Keratinocyte (primary cell): ENCODE measurements at regions not wholly inside any gene's neighbourhood (a gene's known extent, or its start where the extent isn't known, plus 50 kb on each side); places are given as distances from the start of the nearest gene placed in this dataset.

Experiments
- DNase-seq: peaks from one replicate; pipeline ENCODE4 v3.0.0-alpha.2; 2011; ENCODE audit warnings: low read depth, missing footprints, low spot score
- FAIRE-seq: peaks from 2 replicates; lab custom pipeline; 2011; peaks lifted over from hg19 to GRCh38; lab: Jason Lieb, UNC
- H2AFZ ChIP-seq: 2 replicates; pipeline ENCODE4 v1.6.0; 2012; ENCODE audit warnings: low read length, control low read depth, inconsistent platforms; ENCODE audit not compliant: control insufficient read depth
- H3K27ac ChIP-seq: 2 replicates; pipeline ENCODE4 v1.5.1; 2011; ENCODE audit warnings: low read length; ENCODE audit not compliant: control insufficient read depth, insufficient read depth
- H3K27me3 ChIP-seq: 3 replicates; pipeline ENCODE4 v1.6.0; 2011; ENCODE audit warnings: low read length; ENCODE audit not compliant: control insufficient read depth, insufficient read depth; ENCODE audit errors: extremely low read depth
- H3K36me3 ChIP-seq, 2 experiments: 2 replicates in 1 of 2; 3 replicates in 1 of 2; pipeline ENCODE4 v1.5.1; 2011; ENCODE audit warnings: low read length in 2 of 2, mild to moderate bottlenecking in 1 of 2; ENCODE audit not compliant: control insufficient read depth in 2 of 2, insufficient read depth in 2 of 2; ENCODE audit errors: extremely low read depth in 1 of 2
- H3K4me1 ChIP-seq: 3 replicates; pipeline ENCODE4 v1.5.1; 2011; ENCODE audit warnings: low read length; ENCODE audit not compliant: control insufficient read depth, insufficient read depth; ENCODE audit errors: extremely low read depth
- H3K4me2 ChIP-seq: 3 replicates; pipeline ENCODE4 v1.6.0; 2011; ENCODE audit warnings: low read depth, low read length; ENCODE audit not compliant: control insufficient read depth, insufficient read depth; ENCODE audit errors: extremely low read depth
- H3K4me3 ChIP-seq, 3 experiments: fragments of 200-600 bp in 1 of 3; sonication (generic) in 1 of 3; 2 replicates in 2 of 3; 3 replicates in 1 of 3; pipeline ENCODE4 v1.5.1; 2011 to 2016; ENCODE audit warnings: low read length in 3 of 3, mild to moderate bottlenecking in 3 of 3, control low read depth in 2 of 3, inconsistent platforms in 1 of 3, low read depth in 1 of 3, mixed read lengths in 1 of 3, mixed run types in 1 of 3, moderate library complexity in 1 of 3; ENCODE audit not compliant: control insufficient read depth in 2 of 3, insufficient read depth in 2 of 3; ENCODE audit errors: extremely low read depth in 1 of 3
- H3K79me2 ChIP-seq: 2 replicates; pipeline ENCODE4 v1.6.0; 2012; ENCODE audit warnings: low read length; ENCODE audit not compliant: control insufficient read depth, insufficient read depth
- H3K9ac ChIP-seq: 3 replicates; pipeline ENCODE4 v1.6.0; 2011; ENCODE audit warnings: low read length; ENCODE audit not compliant: control insufficient read depth, insufficient read depth; ENCODE audit errors: extremely low read depth
- H3K9me1 ChIP-seq: 3 replicates; pipeline ENCODE4 v1.6.0; 2011; ENCODE audit warnings: low read length; ENCODE audit not compliant: control insufficient read depth, insufficient read depth; ENCODE audit errors: extremely low read depth
- H3K9me3 ChIP-seq: 2 replicates; pipeline ENCODE4 v1.5.1; 2012; ENCODE audit warnings: low read depth, low read length; ENCODE audit not compliant: control insufficient read depth
- H4K20me1 ChIP-seq: 3 replicates; pipeline ENCODE4 v1.6.0; 2011; ENCODE audit warnings: low read length; ENCODE audit not compliant: control insufficient read depth, insufficient read depth; ENCODE audit errors: extremely low read depth
- EZH2 ChIP-seq: IDR thresholded peaks from one replicate; pipeline ENCODE4 v1.6.1; 2012; ENCODE audit warnings: inconsistent platforms, mild to moderate bottlenecking, low read length, moderate library complexity
- dilution Hi-C: fragments of 300-500 bp; cut with MboI; formaldehyde crosslinking; loops from one replicate; pipeline ENCODE4 v1.7.0; 2020; ENCODE audit warnings: low sequenced_read_pairs; ENCODE audit not compliant: extremely low pct_ligation_motif_present
- TF ChIP-seq, protein P1 (sequence below), 3 experiments: IDR thresholded peaks in 1 of 3; conservative IDR thresholded peaks in 1 of 3; optimal IDR thresholded peaks in 1 of 3; 2 replicates in 2 of 3; 3 replicates in 1 of 3; pipeline versions ENCODE3 to v1.5.1; 2011; ENCODE audit warnings: low read length in 3 of 3, mild to moderate bottlenecking in 3 of 3, moderate library complexity in 2 of 3, control low read depth in 1 of 3, inconsistent platforms in 1 of 3; ENCODE audit not compliant: insufficient read depth in 2 of 3; ENCODE audit errors: extremely low read depth in 1 of 3

DNA sequence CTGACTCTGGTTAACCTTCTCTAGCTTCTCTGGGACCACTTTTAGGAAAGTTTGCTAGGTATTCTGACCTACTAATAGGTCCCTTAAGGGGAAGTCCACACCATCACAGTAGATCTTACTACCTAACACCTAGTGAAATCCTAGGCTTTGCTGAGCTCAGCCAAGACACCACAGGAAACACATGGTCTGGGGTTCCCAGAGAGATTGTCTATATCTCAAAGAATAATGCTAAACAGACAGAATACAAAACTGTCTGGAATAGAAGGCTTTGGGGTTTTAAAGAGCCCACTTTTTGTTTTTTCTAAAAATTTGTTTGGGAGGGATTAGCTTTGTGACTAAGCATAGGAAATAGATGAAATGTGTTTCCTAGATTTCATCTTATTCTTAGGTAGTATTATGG, 395.1 kb downstream of the ARHGEF28 start:
- H3K36me3 ChIP-seq = no peaks in the 10 kb centered on the region
- no peak overlapping the region for H3K27ac ChIP-seq
- peaks cover 21% of the 10 kb centered on the region for H3K4me1 ChIP-seq
- no peak for FAIRE-seq
- DNase-seq = no peak
- H3K9ac ChIP-seq = no peak overlapping the region
- no peak overlapping the region for H3K4me3 ChIP-seq
- H3K27me3 ChIP-seq = no peaks in the 10 kb centered on the region
- H3K9me3 ChIP-seq = no peaks in the 10 kb centered on the region
- dilution Hi-C loops = no loop called here
- no peak overlapping the region for H2AFZ ChIP-seq
- no peak overlapping the region for H3K4me2 ChIP-seq
- H4K20me1 ChIP-seq = no peaks in the 10 kb centered on the region
- no peaks in the 10 kb centered on the region for H3K79me2 ChIP-seq
- peaks cover 3% of the 10 kb centered on the region for H3K9me1 ChIP-seq
- TF ChIP-seq EZH2 = no peak
- TF ChIP-seq, protein P1, sequence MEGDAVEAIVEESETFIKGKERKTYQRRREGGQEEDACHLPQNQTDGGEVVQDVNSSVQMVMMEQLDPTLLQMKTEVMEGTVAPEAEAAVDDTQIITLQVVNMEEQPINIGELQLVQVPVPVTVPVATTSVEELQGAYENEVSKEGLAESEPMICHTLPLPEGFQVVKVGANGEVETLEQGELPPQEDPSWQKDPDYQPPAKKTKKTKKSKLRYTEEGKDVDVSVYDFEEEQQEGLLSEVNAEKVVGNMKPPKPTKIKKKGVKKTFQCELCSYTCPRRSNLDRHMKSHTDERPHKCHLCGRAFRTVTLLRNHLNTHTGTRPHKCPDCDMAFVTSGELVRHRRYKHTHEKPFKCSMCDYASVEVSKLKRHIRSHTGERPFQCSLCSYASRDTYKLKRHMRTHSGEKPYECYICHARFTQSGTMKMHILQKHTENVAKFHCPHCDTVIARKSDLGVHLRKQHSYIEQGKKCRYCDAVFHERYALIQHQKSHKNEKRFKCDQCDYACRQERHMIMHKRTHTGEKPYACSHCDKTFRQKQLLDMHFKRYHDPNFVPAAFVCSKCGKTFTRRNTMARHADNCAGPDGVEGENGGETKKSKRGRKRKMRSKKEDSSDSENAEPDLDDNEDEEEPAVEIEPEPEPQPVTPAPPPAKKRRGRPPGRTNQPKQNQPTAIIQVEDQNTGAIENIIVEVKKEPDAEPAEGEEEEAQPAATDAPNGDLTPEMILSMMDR (optimal IDR thresholded peaks at IDR 0.05 in 1 of 3, IDR thresholded peaks at IDR 0.05 in 1 of 3, conservative IDR thresholded peaks at IDR 0.05 in 1 of 3; ENCODE audit: extremely low read depth in 1 of 3, insufficient read depth in 2 of 3, low read length in 3 of 3) = no peak

DNA sequence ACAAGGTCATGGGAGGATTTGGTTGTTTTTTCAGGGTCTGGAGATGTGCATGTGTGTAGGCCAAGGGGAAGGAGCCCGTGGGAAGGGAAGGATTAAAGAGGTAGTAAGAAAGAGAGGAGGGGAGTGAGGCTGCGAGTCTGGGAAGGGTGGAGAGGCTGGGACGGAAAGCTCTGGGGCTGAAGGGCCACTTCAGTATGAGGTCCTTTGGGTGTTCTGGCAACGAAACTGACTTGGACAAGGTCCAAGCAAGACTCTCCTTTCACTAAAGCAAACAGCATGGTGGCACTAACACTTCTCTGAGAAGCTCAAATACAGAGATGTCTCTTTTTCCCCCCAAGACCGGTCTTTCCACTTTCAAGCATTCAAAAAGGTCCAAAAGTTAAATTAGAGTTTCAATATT, 394.5 kb downstream of the ARHGEF28 start:
- FAIRE-seq (no peak), DNase-seq (no peak)
- H3K27ac ChIP-seq = no peak overlapping the region
- H3K79me2 ChIP-seq = no peaks in the 10 kb centered on the region
- TF ChIP-seq, protein P1 (optimal IDR thresholded peaks at IDR 0.05 in 1 of 3, IDR thresholded peaks at IDR 0.05 in 1 of 3, conservative IDR thresholded peaks at IDR 0.05 in 1 of 3; ENCODE audit: extremely low read depth in 1 of 3, insufficient read depth in 2 of 3, low read length in 3 of 3) = no peak
- no peak for TF ChIP-seq EZH2
- no peaks in the 10 kb centered on the region for H4K20me1 ChIP-seq
- H2AFZ ChIP-seq = no peak overlapping the region
- H3K27me3 ChIP-seq = no peaks in the 10 kb centered on the region
- dilution Hi-C loops = no loop called here
- peaks cover 21% of the 10 kb centered on the region for H3K4me1 ChIP-seq
- H3K4me2 ChIP-seq = no peak overlapping the region
- H3K36me3 ChIP-seq = no peaks in the 10 kb centered on the region
- no peak overlapping the region for H3K4me3 ChIP-seq
- no peaks in the 10 kb centered on the region for H3K9me3 ChIP-seq
- no peak overlapping the region for H3K9ac ChIP-seq
- H3K9me1 ChIP-seq = peaks cover 3% of the 10 kb centered on the region
